Calu3 (cell line): ENCODE measurements at regions not wholly inside any gene's neighbourhood (a gene's known extent, or its start where the extent isn't known, plus 50 kb on each side); places are given as distances from the start of the nearest gene placed in this dataset.

Source experiments
- BruUV-seq: library from RNA; stranded (reverse); fragments of 400-500 nt; replicated peaks from 2 replicates; lab custom pipeline; 2021; lab: Mats Ljungman, UMichigan
- CTCF ChIA-PET: fragments of 300-600 bp; sonication (Branson Sonifier 250); formaldehyde crosslinking; loops from one replicate; lab custom pipeline; 2022; ENCODE audit warnings: antibody characterized with exemption; lab: Charles Lee
- DNase-seq: peaks from one replicate; pipeline ENCODE4 v3.0.0; 2022
- H3K27ac Mint-ChIP-seq: one replicate; pipeline ENCODE4 v1.8.0; 2022; ENCODE audit warnings: mixed read lengths; ENCODE audit not compliant: unreplicated experiment
- H3K27me3 Mint-ChIP-seq: one replicate; pipeline ENCODE4 v1.8.0; 2022; ENCODE audit warnings: mixed read lengths; ENCODE audit not compliant: unreplicated experiment
- H3K36me3 Mint-ChIP-seq: one replicate; pipeline ENCODE4 v1.8.0; 2022; ENCODE audit warnings: mild to moderate bottlenecking, moderate library complexity, mixed read lengths; ENCODE audit not compliant: insufficient read depth, unreplicated experiment
- H3K4me1 Mint-ChIP-seq: one replicate; pipeline ENCODE4 v1.8.0; 2022; ENCODE audit warnings: mild to moderate bottlenecking, low read depth, mixed read lengths; ENCODE audit not compliant: unreplicated experiment
- H3K4me3 Mint-ChIP-seq: one replicate; pipeline ENCODE4 v1.8.0; 2022; ENCODE audit warnings: mild to moderate bottlenecking, low read depth, moderate library complexity, mixed read lengths; ENCODE audit not compliant: unreplicated experiment
- H3K9me3 Mint-ChIP-seq: one replicate; pipeline ENCODE4 v1.8.0; 2022; ENCODE audit warnings: low read depth, mixed read lengths; ENCODE audit not compliant: unreplicated experiment
- intact Hi-C: fragments of 100-400 bp; cut with micrococcal nuclease; formaldehyde crosslinking; loops from one replicate; pipeline ENCODE4 v1.10.0; 2022; ENCODE audit not compliant: unreplicated experiment
- TF ChIP-seq, protein P1 (sequence below): fragments of 200-600 bp; IDR thresholded peaks from one replicate; pipeline ENCODE4 v1.8.0; 2022; ENCODE audit warnings: antibody characterized with exemption; ENCODE audit not compliant: unreplicated experiment

DNA sequence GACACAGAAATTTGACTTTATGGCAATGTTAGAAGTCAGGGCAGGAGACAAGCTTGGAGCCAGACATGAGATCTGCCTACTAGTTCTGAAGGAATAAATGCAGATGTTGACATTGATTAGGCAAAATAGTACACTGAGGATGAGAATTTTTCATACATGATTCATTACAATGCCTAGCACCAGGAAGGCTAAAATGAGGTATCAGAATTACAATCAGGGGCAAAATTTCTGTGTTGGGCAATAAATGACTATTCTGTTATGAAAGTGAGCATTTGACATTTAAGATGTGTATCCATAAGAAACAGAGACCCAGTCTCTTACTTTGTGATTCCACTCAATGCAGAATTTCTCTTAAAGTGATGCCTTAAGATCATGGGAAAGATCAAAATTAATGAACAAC, 92.4 kb upstream of the CDH10 start:
- DNase-seq = no peak
- no TSS peak for BruUV-seq
- Mint-ChIP-seq H3K36me3 (no peaks in the 10 kb centered on the region), H3K27ac (no peak overlapping the region), H3K9me3 (peaks cover 18% of the 10 kb centered on the region), H3K4me1 (no peaks in the 10 kb centered on the region), H3K27me3 (no peaks in the 10 kb centered on the region), H3K4me3 (no peak overlapping the region)
- TF ChIP-seq, protein P1, sequence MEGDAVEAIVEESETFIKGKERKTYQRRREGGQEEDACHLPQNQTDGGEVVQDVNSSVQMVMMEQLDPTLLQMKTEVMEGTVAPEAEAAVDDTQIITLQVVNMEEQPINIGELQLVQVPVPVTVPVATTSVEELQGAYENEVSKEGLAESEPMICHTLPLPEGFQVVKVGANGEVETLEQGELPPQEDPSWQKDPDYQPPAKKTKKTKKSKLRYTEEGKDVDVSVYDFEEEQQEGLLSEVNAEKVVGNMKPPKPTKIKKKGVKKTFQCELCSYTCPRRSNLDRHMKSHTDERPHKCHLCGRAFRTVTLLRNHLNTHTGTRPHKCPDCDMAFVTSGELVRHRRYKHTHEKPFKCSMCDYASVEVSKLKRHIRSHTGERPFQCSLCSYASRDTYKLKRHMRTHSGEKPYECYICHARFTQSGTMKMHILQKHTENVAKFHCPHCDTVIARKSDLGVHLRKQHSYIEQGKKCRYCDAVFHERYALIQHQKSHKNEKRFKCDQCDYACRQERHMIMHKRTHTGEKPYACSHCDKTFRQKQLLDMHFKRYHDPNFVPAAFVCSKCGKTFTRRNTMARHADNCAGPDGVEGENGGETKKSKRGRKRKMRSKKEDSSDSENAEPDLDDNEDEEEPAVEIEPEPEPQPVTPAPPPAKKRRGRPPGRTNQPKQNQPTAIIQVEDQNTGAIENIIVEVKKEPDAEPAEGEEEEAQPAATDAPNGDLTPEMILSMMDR = no peak
- intact Hi-C loops = no loop called here
- CTCF ChIA-PET = no interaction called here

DNA sequence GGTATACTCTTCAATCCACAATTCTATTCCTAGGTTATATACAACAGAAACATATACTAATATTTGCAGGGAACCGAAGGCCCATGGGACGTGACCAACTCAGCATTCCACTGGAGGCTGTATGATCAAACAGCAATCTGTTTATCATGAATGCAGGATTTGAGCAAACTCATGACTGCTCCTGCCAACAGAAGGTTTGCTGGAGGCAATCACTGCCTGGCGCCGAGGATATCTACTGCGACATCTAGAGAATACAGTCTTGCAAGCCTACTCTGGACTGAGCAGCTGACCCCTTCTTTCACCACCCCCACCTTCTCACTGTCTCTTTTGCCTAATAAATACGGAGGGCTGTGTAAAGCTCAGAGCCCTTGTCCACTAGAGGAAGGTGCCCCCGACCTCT, 90.5 kb upstream of the CDH10 start:
- TF ChIP-seq, protein P1 = no peak
- Mint-ChIP-seq H3K36me3 (no peaks in the 10 kb centered on the region), H3K27me3 (no peaks in the 10 kb centered on the region), H3K27ac (no peak overlapping the region), H3K4me1 (no peaks in the 10 kb centered on the region), H3K9me3 (peaks cover 18% of the 10 kb centered on the region), H3K4me3 (no peak overlapping the region)
- CTCF ChIA-PET = no interaction called here
- DNase-seq = no peak
- BruUV-seq = no TSS peak
- intact Hi-C loops = no loop called here

DNA sequence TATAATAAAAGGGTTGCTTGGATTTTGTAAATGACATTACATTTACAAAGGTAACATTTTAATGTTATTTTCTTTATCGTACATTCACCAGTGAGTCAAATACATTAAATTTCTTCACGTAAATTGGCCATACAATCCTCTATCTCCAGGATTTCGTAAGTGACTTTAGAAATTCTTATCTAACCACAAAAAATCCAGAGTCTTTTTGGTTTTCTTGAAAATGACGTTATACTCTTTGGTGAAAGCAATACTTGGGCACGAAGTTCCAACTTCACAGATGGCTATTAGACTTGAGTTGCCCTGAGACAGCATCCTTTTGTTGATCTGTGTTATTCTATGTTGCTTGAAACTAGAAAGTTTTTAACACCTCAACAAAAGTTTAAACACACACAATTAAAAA, 87.4 kb upstream of the CDH10 start:
- Mint-ChIP-seq H3K27me3 (no peaks in the 10 kb centered on the region), H3K36me3 (no peaks in the 10 kb centered on the region), H3K27ac (no peak overlapping the region), H3K4me1 (no peaks in the 10 kb centered on the region), H3K4me3 (no peak overlapping the region), H3K9me3 (peaks cover 11% of the 10 kb centered on the region)
- TF ChIP-seq, protein P1 = no peak
- DNase-seq = no peak
- no TSS peak for BruUV-seq
- intact Hi-C loops = no loop called here
- CTCF ChIA-PET = no interaction called here

DNA sequence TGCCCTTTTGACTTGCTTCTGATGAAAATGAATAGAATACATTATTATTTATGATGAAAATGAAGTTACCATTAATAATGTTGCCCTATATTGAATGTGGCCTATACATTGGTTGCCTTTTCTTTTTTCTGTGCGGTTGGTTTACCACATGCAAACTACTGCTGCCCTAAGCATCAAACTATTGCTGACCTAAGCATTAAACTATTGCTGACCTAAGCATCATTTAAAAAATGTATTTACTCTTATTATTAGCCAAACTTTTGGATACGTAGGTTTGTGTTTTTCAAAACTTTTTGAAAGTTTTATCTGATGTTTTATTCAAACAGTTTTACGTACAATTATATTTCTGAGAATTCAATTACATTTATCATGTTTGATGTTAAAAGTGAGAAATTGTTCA, 76.0 kb upstream of the CDH10 start:
- TF ChIP-seq, protein P1 = no peak
- intact Hi-C loops = no loop called here
- Mint-ChIP-seq H3K4me3 (no peak overlapping the region), H3K27me3 (no peaks in the 10 kb centered on the region), H3K36me3 (no peaks in the 10 kb centered on the region), H3K9me3 (peaks cover 8% of the 10 kb centered on the region), H3K27ac (no peak overlapping the region), H3K4me1 (no peaks in the 10 kb centered on the region)
- no TSS peak for BruUV-seq
- CTCF ChIA-PET = no interaction called here
- no peak for DNase-seq
